ENCODE measurements at regions not wholly inside any gene's neighbourhood (a gene's known extent, or its start where the extent isn't known, plus 50 kb on each side); places are given as distances from the start of the nearest gene placed in this dataset.

DNA sequence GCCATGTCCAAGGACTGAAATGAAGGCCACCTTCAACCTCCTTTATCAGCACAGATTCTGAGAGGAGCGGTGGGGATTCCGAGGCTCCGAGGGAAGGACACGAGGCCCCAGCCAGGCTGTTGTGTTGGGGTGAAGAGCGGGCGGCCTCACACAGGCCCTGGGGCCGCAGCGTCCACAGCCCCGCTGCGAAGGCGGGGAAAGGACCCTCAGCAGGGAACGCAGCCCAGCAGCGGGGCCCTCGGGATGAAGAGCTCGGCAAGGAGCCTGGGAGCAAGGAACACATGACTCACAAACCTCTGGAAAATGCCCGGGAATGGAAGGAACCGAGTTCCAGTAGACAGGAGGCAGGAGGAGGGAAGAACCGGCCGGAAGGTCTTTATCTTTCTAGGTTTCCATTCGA lies 227.2 kb downstream of the BRD1 start:
- no peak for DNase-seq (ENCODE audit: low read depth)
- H3K4me3 ChIP-seq (ENCODE audit: low read depth, low read length) = no peak overlapping the region
- in situ Hi-C loops (cut with HindIII; ENCODE audit: low sequenced_read_pairs) = no loop called here
- TF ChIP-seq, protein P1, sequence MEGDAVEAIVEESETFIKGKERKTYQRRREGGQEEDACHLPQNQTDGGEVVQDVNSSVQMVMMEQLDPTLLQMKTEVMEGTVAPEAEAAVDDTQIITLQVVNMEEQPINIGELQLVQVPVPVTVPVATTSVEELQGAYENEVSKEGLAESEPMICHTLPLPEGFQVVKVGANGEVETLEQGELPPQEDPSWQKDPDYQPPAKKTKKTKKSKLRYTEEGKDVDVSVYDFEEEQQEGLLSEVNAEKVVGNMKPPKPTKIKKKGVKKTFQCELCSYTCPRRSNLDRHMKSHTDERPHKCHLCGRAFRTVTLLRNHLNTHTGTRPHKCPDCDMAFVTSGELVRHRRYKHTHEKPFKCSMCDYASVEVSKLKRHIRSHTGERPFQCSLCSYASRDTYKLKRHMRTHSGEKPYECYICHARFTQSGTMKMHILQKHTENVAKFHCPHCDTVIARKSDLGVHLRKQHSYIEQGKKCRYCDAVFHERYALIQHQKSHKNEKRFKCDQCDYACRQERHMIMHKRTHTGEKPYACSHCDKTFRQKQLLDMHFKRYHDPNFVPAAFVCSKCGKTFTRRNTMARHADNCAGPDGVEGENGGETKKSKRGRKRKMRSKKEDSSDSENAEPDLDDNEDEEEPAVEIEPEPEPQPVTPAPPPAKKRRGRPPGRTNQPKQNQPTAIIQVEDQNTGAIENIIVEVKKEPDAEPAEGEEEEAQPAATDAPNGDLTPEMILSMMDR (IDR thresholded peaks at IDR 0.05; ENCODE audit: low read depth, low read length, missing control alignments) = no peak

DNA sequence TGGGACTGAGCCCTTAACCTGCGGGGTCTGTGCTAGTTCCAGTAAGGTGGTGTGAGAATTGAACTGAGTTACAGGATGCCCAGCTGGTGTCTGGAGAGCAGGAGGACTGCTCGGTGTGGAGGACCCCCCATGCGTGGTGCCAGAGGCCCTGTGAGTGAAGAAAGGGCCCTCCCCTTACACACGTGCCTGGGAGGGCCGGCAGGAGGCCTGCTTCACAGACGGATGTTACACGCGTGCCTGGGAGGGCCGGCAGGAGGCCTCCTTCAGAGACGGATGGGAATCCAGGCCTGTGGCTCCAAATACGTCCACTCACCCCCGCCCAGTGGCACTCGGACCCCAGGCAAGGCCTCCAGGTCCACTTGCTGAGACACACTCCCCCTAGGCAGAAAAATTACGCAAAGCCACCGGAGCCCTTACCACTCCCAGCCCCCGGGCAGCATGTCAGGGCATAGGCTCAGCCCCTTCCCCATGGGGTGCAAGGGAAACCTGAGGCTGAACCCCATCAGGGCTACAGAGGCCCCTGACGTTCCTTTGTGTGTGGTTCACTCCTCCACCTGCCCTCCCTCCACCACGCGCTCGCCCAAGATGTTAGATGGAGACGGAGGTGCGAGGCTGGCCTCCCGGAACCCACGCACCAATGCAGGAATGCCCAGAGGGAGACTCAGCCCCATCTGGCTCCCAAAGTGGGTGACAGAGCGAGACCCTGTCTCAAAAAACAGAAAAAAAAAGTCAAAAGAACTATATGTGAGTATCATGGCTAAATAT lies 227.8 kb downstream of the BRD1 start:
- TF ChIP-seq, protein P1 (IDR thresholded peaks at IDR 0.05; ENCODE audit: low read depth, low read length, missing control alignments) = no peak
- in situ Hi-C loops (cut with HindIII; ENCODE audit: low sequenced_read_pairs) = no loop called here
- H3K4me3 ChIP-seq (ENCODE audit: low read depth, low read length) = no peak overlapping the region
- no peak for DNase-seq (ENCODE audit: low read depth)

DNA sequence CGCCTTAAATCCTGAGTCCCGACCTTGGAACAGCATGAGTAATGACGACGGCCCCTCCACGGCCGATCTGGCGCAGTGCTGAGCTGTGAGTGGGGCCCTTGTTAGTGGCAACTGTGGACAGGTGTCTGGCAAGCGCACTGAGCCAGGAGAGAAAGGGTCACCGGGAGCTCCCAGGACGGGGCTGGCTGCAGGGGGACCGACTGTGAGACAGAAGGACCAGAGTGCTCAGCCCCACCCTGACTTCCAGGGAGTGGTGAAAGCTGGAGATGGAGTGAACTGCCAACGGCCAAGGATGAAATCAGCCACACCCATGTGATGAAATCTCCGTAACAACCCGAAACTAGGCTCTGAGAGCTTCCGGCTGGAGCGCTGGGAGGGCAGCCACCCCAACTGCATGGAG lies 228.6 kb downstream of the BRD1 start:
- TF ChIP-seq, protein P1 (IDR thresholded peaks at IDR 0.05; ENCODE audit: low read depth, low read length, missing control alignments) = no peak
- in situ Hi-C loops (cut with HindIII; ENCODE audit: low sequenced_read_pairs) = no loop called here
- DNase-seq (ENCODE audit: low read depth) = no peak
- no peak overlapping the region for H3K4me3 ChIP-seq (ENCODE audit: low read depth, low read length)

DNA sequence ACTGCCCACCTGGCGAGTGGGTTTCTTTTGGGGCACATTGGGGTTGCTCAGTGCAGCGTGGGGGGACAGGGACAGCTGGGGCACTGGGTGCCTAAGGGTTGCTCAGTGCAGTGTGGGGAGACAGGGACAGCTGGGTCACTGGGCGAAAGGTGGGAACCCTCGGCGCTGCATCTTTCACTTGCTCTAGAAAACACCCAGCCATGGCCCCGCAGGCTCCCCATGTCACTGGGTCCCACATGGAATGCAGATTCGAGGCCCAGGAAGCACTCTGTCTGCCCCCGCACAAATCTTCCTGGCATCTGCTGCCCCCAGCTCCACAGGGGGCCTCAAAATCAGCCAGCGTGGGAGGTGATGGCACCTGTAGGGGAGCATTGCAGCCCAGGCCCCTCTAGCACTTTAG lies 229.3 kb downstream of the BRD1 start:
- in situ Hi-C loops (cut with HindIII; ENCODE audit: low sequenced_read_pairs) = no loop called here
- no peak overlapping the region for H3K4me3 ChIP-seq (ENCODE audit: low read depth, low read length)
- no peak for DNase-seq (ENCODE audit: low read depth)
- TF ChIP-seq, protein P1 (IDR thresholded peaks at IDR 0.05; ENCODE audit: low read depth, low read length, missing control alignments) = no peak

DNA sequence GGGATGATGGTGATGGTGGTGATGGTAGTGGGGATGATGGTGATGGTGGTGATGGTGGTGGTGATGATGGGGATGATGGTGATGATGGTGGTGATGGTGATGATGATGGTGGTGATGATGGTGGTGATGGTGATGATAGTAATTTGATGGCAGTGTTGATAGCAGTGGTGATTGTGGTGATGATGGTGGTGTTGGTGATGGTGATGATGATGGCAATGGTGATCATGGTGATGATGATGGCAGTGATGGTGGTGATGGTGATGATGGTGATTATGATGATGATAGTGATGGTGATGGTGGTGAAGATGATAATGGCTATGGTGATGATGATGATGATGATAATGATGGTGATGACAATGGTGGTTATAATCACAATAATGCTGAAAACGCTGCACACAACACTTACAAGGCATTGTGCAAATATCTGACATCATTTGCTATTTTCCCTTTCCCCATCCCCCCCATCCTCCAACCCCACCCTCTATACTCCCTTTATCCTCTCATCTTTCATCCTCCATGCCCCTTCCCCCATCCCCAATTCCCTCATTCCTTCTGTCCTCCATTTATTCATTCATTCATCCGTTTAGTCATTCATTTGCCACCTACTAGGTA lies 230.1 kb downstream of the BRD1 start:
- TF ChIP-seq, protein P1 (IDR thresholded peaks at IDR 0.05; ENCODE audit: low read depth, low read length, missing control alignments) = no peak
- no peak overlapping the region for H3K4me3 ChIP-seq (ENCODE audit: low read depth, low read length)
- in situ Hi-C loops (cut with HindIII; ENCODE audit: low sequenced_read_pairs) = no loop called here
- no peak for DNase-seq (ENCODE audit: low read depth)

DNA sequence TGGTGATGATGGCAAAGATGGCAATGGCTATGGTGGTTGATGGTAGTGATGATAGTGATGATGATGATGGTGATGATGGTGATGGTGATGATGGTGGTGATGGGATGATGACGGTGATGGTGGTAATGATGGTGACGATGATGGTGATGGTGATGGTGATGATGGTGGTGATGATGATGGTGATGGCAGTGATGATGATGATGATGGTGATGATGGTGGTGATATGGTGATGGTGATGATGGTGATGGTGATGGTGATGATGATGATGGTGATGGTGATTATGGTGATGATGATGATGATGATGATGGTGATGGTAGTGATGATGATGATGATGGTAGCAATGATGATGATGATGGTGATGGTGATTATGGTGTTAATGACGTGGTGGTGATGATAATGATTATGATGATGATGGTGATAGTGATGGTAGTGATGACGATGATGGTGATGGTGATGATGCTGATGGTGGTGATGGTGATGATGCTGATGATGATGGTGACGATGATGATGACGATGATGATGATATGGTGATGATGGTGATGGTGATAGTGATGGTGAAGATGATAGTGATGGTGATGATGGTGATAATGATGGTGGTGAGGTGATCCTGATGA lies 232.1 kb downstream of the BRD1 start:
- in situ Hi-C loops (cut with HindIII; ENCODE audit: low sequenced_read_pairs) = no loop called here
- H3K4me3 ChIP-seq (ENCODE audit: low read depth, low read length) = no peak overlapping the region
- no peak for DNase-seq (ENCODE audit: low read depth)
- TF ChIP-seq, protein P1 (IDR thresholded peaks at IDR 0.05; ENCODE audit: low read depth, low read length, missing control alignments) = no peak
